ENCODE measurements at regions not wholly inside any gene's neighbourhood (a gene's known extent, or its start where the extent isn't known, plus 50 kb on each side); places are given as distances from the start of the nearest gene placed in this dataset.

- Mint-ChIP-seq H3K27me3 (peaks cover 2% of the 10 kb centered on the region), H3K36me3 (ENCODE audit: low read depth) (no peaks in the 10 kb centered on the region), H3K4me3 (no peak overlapping the region), H3K27ac (no peak overlapping the region), H3K4me1 (no peaks in the 10 kb centered on the region), H3K9me3 (no peaks in the 10 kb centered on the region)
- no peak for DNase-seq
- ChIA-PET CTCF (no interaction called here), POLR2A (no interaction called here)
These were observed 174.0 kb downstream of the FGF18 start for GRCh38 chr5:171593401-171593800.

- H3K4me1 Mint-ChIP-seq = no peaks in the 10 kb centered on the region
- H3K9me3 Mint-ChIP-seq = no peaks in the 10 kb centered on the region
- CTCF ChIA-PET = no interaction called here
- no peak for DNase-seq
- H3K27ac Mint-ChIP-seq = no peak overlapping the region
- no peak overlapping the region for H3K4me3 Mint-ChIP-seq
- H3K27me3 Mint-ChIP-seq = peaks cover 2% of the 10 kb centered on the region
- POLR2A ChIA-PET = no interaction called here
- H3K36me3 Mint-ChIP-seq (ENCODE audit: low read depth) = no peaks in the 10 kb centered on the region
These were observed 174.5 kb downstream of the FGF18 start for GRCh38 chr5:171593976-171594375.

GRCh38 chr5:171595401-171595800 lies 176.0 kb downstream of the FGF18 start:
- CTCF ChIA-PET = no interaction called here

GRCh38 chr5:171595801-171596231 lies 176.4 kb downstream of the FGF18 start:
- Mint-ChIP-seq H3K9me3 (no peaks in the 10 kb centered on the region), H3K4me3 (no peak overlapping the region), H3K4me1 (no peaks in the 10 kb centered on the region), H3K27ac (no peak overlapping the region), H3K36me3 (ENCODE audit: low read depth) (no peaks in the 10 kb centered on the region), H3K27me3 (peaks cover 3% of the 10 kb centered on the region)
- DNase-seq = no peak
- POLR2A ChIA-PET = no interaction called here
- CTCF ChIA-PET = no interaction called here

More at GRCh38 chr5:171595401-171595800, 176.0 kb downstream of the FGF18 start:
- Mint-ChIP-seq H3K27ac (no peak overlapping the region), H3K9me3 (no peaks in the 10 kb centered on the region), H3K4me1 (no peaks in the 10 kb centered on the region), H3K36me3 (ENCODE audit: low read depth) (no peaks in the 10 kb centered on the region), H3K4me3 (no peak overlapping the region), H3K27me3 (no peaks in the 10 kb centered on the region)
- DNase-seq = no peak
- POLR2A ChIA-PET = no interaction called here

- no peaks in the 10 kb centered on the region for H3K9me3 Mint-ChIP-seq
- H3K27me3 Mint-ChIP-seq = peaks cover 6% of the 10 kb centered on the region
- no peak overlapping the region for H3K27ac Mint-ChIP-seq
- H3K36me3 Mint-ChIP-seq (ENCODE audit: low read depth) = no peaks in the 10 kb centered on the region
- CTCF ChIA-PET = no interaction called here
- no peak for DNase-seq
- H3K4me1 Mint-ChIP-seq = no peaks in the 10 kb centered on the region
- POLR2A ChIA-PET = no interaction called here
- no peak overlapping the region for H3K4me3 Mint-ChIP-seq
These were observed 177.0 kb downstream of the FGF18 start for GRCh38 chr5:171596391-171596878.

GRCh38 chr5:171597946-171598640 lies 178.6 kb downstream of the FGF18 start:
- CTCF ChIA-PET = no interaction called here
- H3K36me3 Mint-ChIP-seq (ENCODE audit: low read depth) = no peaks in the 10 kb centered on the region
- no peak overlapping the region for H3K4me3 Mint-ChIP-seq
- no peak for DNase-seq
- H3K4me1 Mint-ChIP-seq = no peaks in the 10 kb centered on the region
- POLR2A ChIA-PET = no interaction called here
- no peak overlapping the region for H3K27ac Mint-ChIP-seq
- H3K27me3 Mint-ChIP-seq = peaks cover 11% of the 10 kb centered on the region
- H3K9me3 Mint-ChIP-seq = no peaks in the 10 kb centered on the region

GRCh38 chr5:171598641-171599152 lies 179.2 kb downstream of the FGF18 start:
- ChIA-PET CTCF (no interaction called here), POLR2A (no interaction called here)
- Mint-ChIP-seq H3K4me1 (no peaks in the 10 kb centered on the region), H3K9me3 (no peaks in the 10 kb centered on the region), H3K27me3 (peaks cover 11% of the 10 kb centered on the region), H3K36me3 (ENCODE audit: low read depth) (no peaks in the 10 kb centered on the region), H3K4me3 (no peak overlapping the region), H3K27ac (no peak overlapping the region)
- DNase-seq = no peak

GRCh38 chr5:171599411-171599810 lies 180.0 kb downstream of the FGF18 start:
- ChIA-PET POLR2A (no interaction called here), CTCF (interaction anchor here (0.6 kb wide), 1 partner anchor 17 kb away, joined by 3 read pairs; no protein-coding TSS in a partner anchor)
- Mint-ChIP-seq H3K27ac (no peak overlapping the region), H3K27me3 (peaks cover 16% of the 10 kb centered on the region), H3K4me1 (no peaks in the 10 kb centered on the region), H3K36me3 (ENCODE audit: low read depth) (no peaks in the 10 kb centered on the region), H3K9me3 (no peaks in the 10 kb centered on the region), H3K4me3 (no peak overlapping the region)
- no peak for DNase-seq

- POLR2A ChIA-PET = no interaction called here
- H3K36me3 Mint-ChIP-seq (ENCODE audit: low read depth) = no peaks in the 10 kb centered on the region
- peaks cover 16% of the 10 kb centered on the region for H3K27me3 Mint-ChIP-seq
- DNase-seq = no peak
- CTCF ChIA-PET = interaction anchor here (0.6 kb wide), 1 partner anchor 16 kb away, joined by 3 read pairs; no protein-coding TSS in a partner anchor
- no peak overlapping the region for H3K27ac Mint-ChIP-seq
- H3K4me3 Mint-ChIP-seq = no peak overlapping the region
- no peaks in the 10 kb centered on the region for H3K4me1 Mint-ChIP-seq
- no peaks in the 10 kb centered on the region for H3K9me3 Mint-ChIP-seq
These were observed 180.6 kb downstream of the FGF18 start for GRCh38 chr5:171599957-171600612.

- DNase-seq = no peak
- no peak overlapping the region for H3K4me3 Mint-ChIP-seq
- peaks cover 16% of the 10 kb centered on the region for H3K27me3 Mint-ChIP-seq
- H3K36me3 Mint-ChIP-seq (ENCODE audit: low read depth) = no peaks in the 10 kb centered on the region
- POLR2A ChIA-PET = no interaction called here
- no peaks in the 10 kb centered on the region for H3K9me3 Mint-ChIP-seq
- no peak overlapping the region for H3K27ac Mint-ChIP-seq
- H3K4me1 Mint-ChIP-seq = no peaks in the 10 kb centered on the region
- CTCF ChIA-PET = no interaction called here
These were observed 181.4 kb downstream of the FGF18 start for GRCh38 chr5:171600741-171601265.

- Mint-ChIP-seq H3K27ac (no peak overlapping the region), H3K4me1 (no peaks in the 10 kb centered on the region), H3K36me3 (ENCODE audit: low read depth) (no peaks in the 10 kb centered on the region), H3K9me3 (no peaks in the 10 kb centered on the region), H3K4me3 (no peak overlapping the region), H3K27me3 (peaks cover 18% of the 10 kb centered on the region)
- ChIA-PET POLR2A (no interaction called here), CTCF (no interaction called here)
- no peak for DNase-seq
These were observed 181.9 kb downstream of the FGF18 start for GRCh38 chr5:171601266-171601881.

GRCh38 chr5:171603591-171603990 lies 182.0 kb upstream of the SMIM23 start:
- peaks cover 31% of the 10 kb centered on the region for H3K27me3 Mint-ChIP-seq
- ChIA-PET CTCF (no interaction called here), POLR2A (no interaction called here)
- no peaks in the 10 kb centered on the region for H3K4me1 Mint-ChIP-seq
- H3K9me3 Mint-ChIP-seq = no peaks in the 10 kb centered on the region
- H3K36me3 Mint-ChIP-seq (ENCODE audit: low read depth) = no peaks in the 10 kb centered on the region
- no peak overlapping the region for H3K4me3 Mint-ChIP-seq
- no peak for DNase-seq
- H3K27ac Mint-ChIP-seq = no peak overlapping the region

GRCh38 chr5:171604195-171604594 lies 181.4 kb upstream of the SMIM23 start:
- no peaks in the 10 kb centered on the region for H3K4me1 Mint-ChIP-seq
- H3K27me3 Mint-ChIP-seq = peaks cover 34% of the 10 kb centered on the region
- ChIA-PET POLR2A (no interaction called here), CTCF (interaction anchor here (0.9 kb wide), 1 partner anchor 16 kb away, joined by 3 read pairs; no protein-coding TSS in a partner anchor)
- H3K27ac Mint-ChIP-seq = no peak overlapping the region
- no peaks in the 10 kb centered on the region for H3K36me3 Mint-ChIP-seq (ENCODE audit: low read depth)
- H3K4me3 Mint-ChIP-seq = no peak overlapping the region
- DNase-seq = no peak
- H3K9me3 Mint-ChIP-seq = no peaks in the 10 kb centered on the region

Data from activated CD4-positive, alpha-beta T cell treated with anti-CD3 and anti-CD28 coated beads, Interleukin-2, amount 10 ng/mL, durations not matched to agents 7 days and 5 days (primary cell).